HG03025 (cell line): ENCODE measurements at regions not wholly inside any gene's neighbourhood (a gene's known extent, or its start where the extent isn't known, plus 50 kb on each side); places are given as distances from the start of the nearest gene placed in this dataset.

Experiments
- ATAC-seq: cut with Tn5 transposase; IDR thresholded peaks from one replicate; pipeline ENCODE4 v1.9.1; 2021; ENCODE audit warnings: mild to moderate bottlenecking, moderate library complexity; ENCODE audit not compliant: unreplicated experiment, low FRiP score

- ATAC-seq = no peak
Observed at GRCh38 chr5:29412979-29413378, 1780.5 kb upstream of the CDH6 start.

GRCh38 chr5:29402270-29402669, 1791.2 kb upstream of the CDH6 start:
- no peak for ATAC-seq

GRCh38 chr5:29389993-29390392, 1803.5 kb upstream of the CDH6 start:
- no peak for ATAC-seq

GRCh38 chr5:29387384-29387783, 1806.1 kb upstream of the CDH6 start:
- ATAC-seq = no peak

GRCh38 chr5:29382780-29383179, 1810.7 kb upstream of the CDH6 start:
- no peak for ATAC-seq

- ATAC-seq = no peak
Observed at GRCh38 chr5:29380029-29380428, 1813.5 kb upstream of the CDH6 start.

GRCh38 chr5:29379619-29380018, 1813.9 kb upstream of the CDH6 start:
- ATAC-seq = no peak

GRCh38 chr5:29378104-29378503, 1815.4 kb upstream of the CDH6 start:
- ATAC-seq = no peak

- no peak for ATAC-seq
Observed at GRCh38 chr5:29370248-29370647, 1823.2 kb upstream of the CDH6 start.

- ATAC-seq = no peak
Observed at GRCh38 chr5:29367176-29367833, 1826.2 kb upstream of the CDH6 start.

GRCh38 chr5:29351170-29351569, 1842.3 kb upstream of the CDH6 start:
- ATAC-seq = no peak

GRCh38 chr5:29337030-29337429, 1856.5 kb upstream of the CDH6 start:
- no peak for ATAC-seq

GRCh38 chr5:29321591-29321990, 1871.9 kb upstream of the CDH6 start:
- ATAC-seq = no peak

- ATAC-seq = no peak
Observed at GRCh38 chr5:29309359-29309758, 1884.1 kb upstream of the CDH6 start.

- no peak for ATAC-seq
Observed at GRCh38 chr5:29307478-29307877, 1886.0 kb upstream of the CDH6 start.

- ATAC-seq = no peak
Observed at GRCh38 chr5:29304545-29304944, 1888.9 kb upstream of the CDH6 start.

GRCh38 chr5:29296548-29296947, 1896.9 kb upstream of the CDH6 start:
- no peak for ATAC-seq

GRCh38 chr5:29277642-29278041, 1915.8 kb upstream of the CDH6 start:
- ATAC-seq = no peak

- ATAC-seq = no peak
Observed at GRCh38 chr5:29276371-29276770, 1917.1 kb upstream of the CDH6 start.

- no peak for ATAC-seq
Observed at GRCh38 chr5:29263915-29264351, 1929.6 kb upstream of the CDH6 start.

GRCh38 chr5:29262339-29263123, 1931.0 kb upstream of the CDH6 start:
- no peak for ATAC-seq

- no peak for ATAC-seq
Observed at GRCh38 chr5:29261213-29261612, 1932.3 kb upstream of the CDH6 start.
